ENCODE measurements at regions not wholly inside any gene's neighbourhood (a gene's known extent, or its start where the extent isn't known, plus 50 kb on each side); places are given as distances from the start of the nearest gene placed in this dataset.
"Not testable (repeated sequence)": the region's sequence is repeated elsewhere in the genome, so short reads cannot be mapped to it uniquely, and the experiment has no call there.

DNA sequence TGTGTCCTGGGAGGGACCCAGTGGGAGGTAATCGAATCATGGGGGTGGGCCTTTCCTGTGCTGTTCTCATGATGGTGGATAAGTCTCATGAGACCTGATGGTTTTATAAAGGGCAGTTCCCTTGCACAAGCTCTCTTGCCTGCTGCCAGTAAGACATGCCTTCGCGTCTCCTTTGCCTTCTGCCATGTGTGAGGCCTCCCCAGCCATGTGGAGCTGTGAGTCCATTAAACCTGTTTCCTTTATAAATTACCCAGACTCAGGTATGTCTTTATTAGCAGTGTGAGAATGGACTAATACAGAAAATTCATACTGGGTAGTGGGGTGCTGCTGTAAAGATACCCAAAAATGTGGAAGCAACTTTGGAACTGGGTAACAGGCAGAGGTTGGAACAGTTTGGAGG is 300.0 kb upstream of the ZFP42 start:
- DNase-seq: not testable (repeated sequence)

DNA sequence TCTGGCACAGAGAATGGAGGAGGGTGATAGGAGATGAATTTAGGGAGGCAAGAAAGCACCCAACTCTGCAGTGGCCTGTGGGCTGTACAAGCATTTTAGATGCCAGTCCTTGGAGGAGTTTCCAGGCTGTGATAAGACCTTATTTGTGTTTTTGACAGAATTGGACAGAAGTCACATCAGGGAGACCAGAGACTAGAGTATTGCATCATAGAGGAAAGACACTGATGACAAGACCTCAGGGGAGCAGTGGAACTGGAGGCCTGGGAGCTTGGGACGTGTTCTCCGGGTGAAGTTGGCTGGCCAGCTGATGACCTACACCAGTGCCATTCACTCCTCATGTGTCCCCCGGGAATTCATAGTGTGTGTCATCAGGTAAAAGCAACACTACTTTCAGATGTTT is 284.0 kb upstream of the ZFP42 start:
- DNase-seq: no peak

DNA sequence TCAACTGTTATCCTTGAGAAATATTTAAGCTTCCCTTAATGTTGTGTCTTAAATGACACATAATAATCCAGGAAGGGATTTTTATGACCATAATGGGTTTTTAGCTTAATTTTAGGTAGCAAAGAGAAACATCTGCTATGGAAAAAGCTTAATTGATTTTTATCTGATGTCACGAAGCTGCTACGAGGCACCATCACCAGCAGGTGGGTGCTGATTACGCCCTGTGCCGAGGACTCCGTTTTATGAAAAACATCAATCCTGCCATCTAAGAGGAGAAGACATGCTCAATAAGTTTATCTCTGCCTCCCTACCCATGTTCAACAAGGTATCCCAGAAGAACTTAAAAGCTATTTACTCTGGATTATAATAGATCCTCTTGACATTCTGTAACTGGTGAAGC is 280.6 kb upstream of the ZFP42 start:
- DNase-seq: no peak

DNA sequence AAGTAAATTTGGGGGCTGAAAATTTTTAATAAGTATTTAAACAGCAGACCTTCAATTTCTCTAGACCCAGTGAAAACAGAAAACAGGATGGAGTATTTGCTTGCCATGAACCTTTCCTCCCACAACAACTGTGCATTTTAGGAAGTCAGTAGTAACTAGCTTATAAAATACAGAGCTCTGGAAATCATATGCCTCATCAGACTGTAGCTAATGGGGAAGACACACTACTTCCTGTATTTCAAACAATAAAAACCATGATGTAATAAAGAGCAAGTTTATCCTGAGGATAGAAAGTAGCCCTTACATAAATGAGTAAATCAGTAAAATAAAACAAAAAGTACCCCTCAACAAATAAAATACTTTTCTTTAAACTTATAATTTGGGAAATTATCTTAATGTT is 280.1 kb upstream of the ZFP42 start:
- DNase-seq: no peak

DNA sequence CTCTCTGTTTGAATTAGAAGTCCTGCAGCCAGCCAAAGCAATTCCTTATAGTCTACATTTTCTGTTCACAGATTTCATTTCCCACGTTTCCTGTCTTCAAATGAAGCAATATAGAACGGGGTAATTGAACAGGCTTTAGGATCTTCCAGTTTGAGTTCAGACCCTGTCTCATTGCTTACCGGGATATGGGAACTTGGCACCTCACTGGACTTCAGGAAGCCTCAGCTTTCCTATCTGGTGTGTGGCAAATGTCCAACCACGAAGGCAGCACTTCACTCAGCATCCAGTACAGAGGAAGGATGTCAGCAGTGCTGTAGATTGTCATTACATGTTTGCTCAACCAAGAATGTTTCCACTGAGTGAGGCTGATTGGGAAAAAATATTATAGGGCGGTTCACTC is 271.1 kb upstream of the ZFP42 start:
- DNase-seq: no peak

DNA sequence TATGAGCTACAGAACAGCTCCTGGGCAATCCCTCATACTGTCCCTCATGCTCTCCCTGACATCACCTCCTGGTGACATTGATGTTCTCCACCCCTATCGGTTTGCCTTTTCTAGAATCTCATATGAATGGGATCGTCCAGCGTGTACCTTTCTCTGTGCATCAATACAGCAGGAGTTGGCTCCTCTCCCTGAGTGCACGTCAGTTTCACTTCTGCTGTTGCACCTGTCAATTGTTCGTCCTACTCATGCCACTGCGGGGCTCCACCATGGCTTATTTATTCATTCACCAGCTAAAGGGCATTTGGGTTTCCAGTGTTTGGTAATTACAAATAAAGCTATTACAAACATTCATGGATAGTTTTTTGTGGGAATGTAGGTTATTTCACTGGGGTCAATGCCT is 269.1 kb upstream of the ZFP42 start:
- no peak for DNase-seq

DNA sequence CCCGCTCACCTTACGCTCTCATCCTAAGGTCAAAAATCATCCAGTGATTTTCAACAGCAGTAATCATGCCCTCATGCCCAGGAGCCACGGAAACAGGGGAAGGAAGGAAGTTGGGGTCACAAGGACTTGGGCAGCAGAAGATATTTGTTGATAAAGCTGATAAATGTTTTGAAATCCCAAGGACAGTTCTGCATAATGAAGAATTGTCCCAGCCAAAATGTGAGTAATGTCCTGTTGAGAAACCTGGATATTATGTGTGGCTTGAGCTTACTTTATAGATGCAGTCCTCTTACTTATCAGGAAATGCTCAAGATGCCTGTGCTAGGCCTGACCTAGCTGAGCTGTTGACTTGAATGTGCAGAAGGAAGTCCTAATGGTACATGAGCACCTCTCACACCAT is 263.0 kb upstream of the ZFP42 start:
- DNase-seq: no peak

DNA sequence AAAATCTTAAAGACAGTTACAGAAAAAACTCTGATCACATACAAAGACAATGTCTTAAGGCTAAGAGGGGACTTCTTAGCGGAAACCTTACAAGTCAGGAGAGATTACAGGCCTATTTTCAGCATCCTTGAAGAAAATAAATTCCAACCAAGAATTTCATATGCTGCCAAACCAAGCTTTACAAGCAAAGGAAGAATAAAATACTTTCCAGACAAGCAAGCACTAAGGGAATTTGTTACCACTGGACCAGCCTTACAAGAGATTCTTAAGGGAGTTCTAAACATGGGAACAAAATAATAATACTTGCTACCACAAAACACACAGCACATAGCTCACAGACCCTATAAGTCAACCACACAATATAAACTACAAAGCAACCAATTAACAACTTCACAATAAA is 255.8 kb upstream of the ZFP42 start:
- DNase-seq: no peak

- no peak for DNase-seq
Measured at GRCh38 chr4:187744911-187745310, 250.7 kb upstream of the ZFP42 start.

GRCh38 chr4:187750652-187751051 is 244.9 kb upstream of the ZFP42 start:
- not testable (repeated sequence) for DNase-seq

GRCh38 chr4:187767158-187767557 is 228.4 kb upstream of the ZFP42 start:
- no peak for DNase-seq

GRCh38 chr4:187767687-187768086 is 227.9 kb upstream of the ZFP42 start:
- no peak for DNase-seq

GRCh38 chr4:187770345-187770744 is 225.2 kb upstream of the ZFP42 start:
- DNase-seq: no peak

- DNase-seq: no peak
Measured at GRCh38 chr4:187777954-187778353, 217.6 kb upstream of the ZFP42 start.

DNA sequence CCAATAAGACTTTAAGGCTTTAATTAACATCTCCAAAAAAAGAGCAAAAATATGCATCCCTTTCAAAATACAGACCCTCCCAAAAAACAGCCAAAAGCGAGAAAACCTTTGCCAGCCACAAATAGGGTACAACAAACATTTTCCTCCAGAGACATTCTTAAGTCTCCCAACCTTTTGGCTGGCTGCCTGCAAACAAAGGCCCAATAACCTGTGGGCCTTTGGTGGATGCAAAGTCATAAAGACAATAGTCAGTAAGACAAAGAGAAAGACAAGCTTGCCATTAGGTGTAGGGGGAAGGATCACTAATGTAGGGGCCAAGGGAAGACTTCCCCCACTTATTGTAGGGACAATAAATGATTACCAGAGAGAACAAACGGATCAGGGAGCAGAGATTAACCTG is 215.5 kb upstream of the ZFP42 start:
- DNase-seq: no peak

DNA sequence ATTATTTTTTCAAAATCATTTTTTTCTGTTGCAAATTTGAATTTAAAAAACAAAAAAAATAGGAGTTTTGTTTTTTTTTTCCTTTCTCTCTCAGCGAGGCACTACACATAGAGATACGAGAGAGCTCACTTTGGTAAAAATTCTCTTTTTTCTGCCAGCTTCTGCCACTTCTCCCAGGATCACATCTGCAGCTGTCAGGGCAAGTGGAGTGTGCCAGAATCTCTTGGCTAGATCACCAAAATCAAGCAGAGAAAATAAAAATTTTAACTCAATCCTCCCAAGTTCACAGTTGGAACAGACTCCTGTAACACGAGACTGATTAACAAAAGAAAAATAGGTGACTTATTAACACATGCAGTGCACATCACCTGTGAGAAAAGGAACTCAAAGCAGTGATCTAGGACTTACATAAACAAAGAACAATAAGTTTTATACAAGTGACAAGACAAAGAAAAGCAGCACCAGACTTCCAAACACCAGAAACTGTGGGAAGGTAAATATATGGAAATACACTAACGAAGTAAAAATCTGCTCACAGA is 213.2 kb upstream of the ZFP42 start:
- no peak for DNase-seq

GRCh38 chr4:187786190-187786589 is 209.4 kb upstream of the ZFP42 start:
- no peak for DNase-seq

GRCh38 chr4:187789078-187789477 is 206.5 kb upstream of the ZFP42 start:
- no peak for DNase-seq

- DNase-seq: no peak
Measured at GRCh38 chr4:187795737-187796136, 199.8 kb upstream of the ZFP42 start.

DNA sequence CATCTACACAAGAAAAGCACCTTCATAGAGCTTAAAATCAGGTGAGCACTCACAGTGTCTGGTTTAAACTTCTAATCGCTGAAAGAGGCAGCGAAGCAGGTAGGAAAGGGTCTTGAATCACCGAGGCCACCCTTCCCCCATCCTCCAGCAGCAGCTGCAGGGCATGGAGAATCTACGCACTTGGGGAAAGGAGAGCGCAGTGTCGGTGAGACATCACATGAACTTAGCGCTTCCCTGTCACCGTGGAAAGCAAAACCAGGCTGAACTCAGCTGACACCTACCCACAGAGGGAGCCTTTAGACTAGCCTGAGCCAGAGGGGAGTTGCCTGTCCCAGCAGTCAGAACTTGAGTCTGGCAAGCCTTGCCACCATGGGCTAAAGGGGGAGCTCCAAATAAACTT is 197.2 kb upstream of the ZFP42 start:
- DNase-seq: no peak

DNA sequence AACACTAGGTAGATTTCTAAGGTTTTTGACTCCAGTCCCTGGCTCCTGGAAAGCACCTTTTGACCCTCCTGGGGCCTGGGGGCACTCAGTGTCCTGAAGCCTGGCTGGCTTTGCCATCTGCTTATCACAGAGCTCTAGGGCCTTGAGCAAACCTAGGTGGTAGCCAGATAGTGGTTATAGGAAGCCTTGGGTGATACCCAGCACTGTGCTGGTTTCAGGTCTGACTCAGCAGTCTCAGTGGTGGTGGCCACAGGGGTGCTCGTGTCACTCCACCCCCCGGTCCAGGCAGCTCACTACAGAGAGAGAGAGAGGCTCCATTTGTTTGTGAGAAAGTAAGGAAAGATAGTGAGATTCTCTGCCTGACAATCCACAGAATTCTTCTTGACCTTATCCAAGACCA is 195.8 kb upstream of the ZFP42 start:
- DNase-seq: no peak

- no peak for DNase-seq
Measured at GRCh38 chr4:187811591-187811990, 184.0 kb upstream of the ZFP42 start.

GRCh38 chr4:187814737-187815465 is 180.7 kb upstream of the ZFP42 start:
- no peak for DNase-seq

DNA sequence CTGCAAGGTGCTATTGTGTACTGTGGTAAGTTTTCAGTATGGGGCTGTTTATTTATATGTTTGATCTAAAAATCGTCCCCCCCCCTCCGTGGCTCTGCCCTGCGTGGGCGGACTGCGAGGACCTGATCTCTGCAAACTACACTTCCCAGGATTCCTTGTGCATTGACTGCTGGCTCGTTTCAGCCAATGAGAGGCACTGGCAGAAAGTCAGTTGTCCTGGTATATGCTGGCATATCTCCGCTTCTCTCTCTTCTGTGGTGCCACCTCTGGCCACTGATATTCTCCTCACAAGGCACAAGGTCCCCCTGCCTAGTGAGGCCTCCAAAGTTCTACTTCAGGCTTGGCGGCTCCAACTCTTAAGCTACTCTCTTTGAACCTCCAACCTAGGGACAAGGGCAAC is 168.8 kb upstream of the ZFP42 start:
- no peak for DNase-seq

- DNase-seq: no peak
Measured at GRCh38 chr4:187827631-187828030, 167.9 kb upstream of the ZFP42 start.
